CD1c-positive myeloid dendritic cell (primary cell): ENCODE measurements at regions not wholly inside any gene's neighbourhood (a gene's known extent, or its start where the extent isn't known, plus 50 kb on each side); places are given as distances from the start of the nearest gene placed in this dataset.
A peak's percentile ranks its signal among the peaks of the same experiment; 100 is the strongest.

Source experiments
- DNase-seq: peaks from one replicate; pipeline ENCODE4 v3.0.0-alpha.2; 2016; ENCODE audit errors: extremely low spot score

DNA sequence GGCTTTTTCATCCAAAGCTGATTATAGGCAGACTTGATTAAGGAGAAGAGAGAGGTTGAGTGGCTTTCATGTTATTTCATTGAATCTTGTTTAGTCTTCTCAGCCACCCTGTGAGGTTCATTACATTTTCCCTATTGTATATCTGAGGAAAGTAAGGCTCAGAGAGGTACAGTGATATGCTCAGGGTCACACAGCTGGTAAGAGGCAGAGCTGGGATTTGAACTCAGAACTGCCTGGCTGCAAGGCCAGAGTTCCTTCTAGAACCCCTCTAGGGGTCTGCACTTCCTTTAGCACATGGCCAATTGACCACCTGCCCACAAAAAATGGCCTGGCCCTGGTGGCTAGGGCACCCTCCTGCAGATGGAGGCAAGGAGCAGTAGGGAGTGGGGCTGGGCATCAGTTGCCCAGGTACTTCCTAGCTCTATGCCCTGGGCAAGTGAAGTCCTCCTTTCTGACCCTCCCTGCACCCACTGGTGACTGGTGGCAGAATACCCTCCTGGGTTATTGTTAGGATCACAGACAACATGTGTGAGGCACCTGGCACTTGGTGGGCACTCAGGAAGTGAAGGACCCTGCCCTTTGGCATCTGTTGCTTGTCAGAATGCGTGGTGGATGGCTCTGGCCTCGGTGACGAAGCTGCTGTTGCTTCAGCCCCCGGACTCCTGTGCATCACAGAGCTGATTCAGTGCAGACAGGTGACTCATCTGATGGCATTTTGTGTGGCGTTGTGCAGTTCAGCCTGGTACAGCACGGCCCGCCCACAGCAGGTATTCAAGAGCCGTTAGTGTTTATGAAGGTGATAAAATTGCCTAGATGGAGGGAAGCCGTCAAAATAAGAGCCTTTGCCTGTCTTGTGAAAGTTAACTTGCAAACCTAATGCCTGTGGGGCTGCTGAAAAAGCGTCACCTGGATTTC is 115.8 kb downstream of the SLC25A47 start:
- no peak for DNase-seq

GRCh38 chr14:100439781-100440180 is 116.6 kb downstream of the SLC25A47 start:
- no peak for DNase-seq

GRCh38 chr14:100440207-100440631 is 117.1 kb downstream of the SLC25A47 start:
- DNase-seq, result peak; percentile 32

DNA sequence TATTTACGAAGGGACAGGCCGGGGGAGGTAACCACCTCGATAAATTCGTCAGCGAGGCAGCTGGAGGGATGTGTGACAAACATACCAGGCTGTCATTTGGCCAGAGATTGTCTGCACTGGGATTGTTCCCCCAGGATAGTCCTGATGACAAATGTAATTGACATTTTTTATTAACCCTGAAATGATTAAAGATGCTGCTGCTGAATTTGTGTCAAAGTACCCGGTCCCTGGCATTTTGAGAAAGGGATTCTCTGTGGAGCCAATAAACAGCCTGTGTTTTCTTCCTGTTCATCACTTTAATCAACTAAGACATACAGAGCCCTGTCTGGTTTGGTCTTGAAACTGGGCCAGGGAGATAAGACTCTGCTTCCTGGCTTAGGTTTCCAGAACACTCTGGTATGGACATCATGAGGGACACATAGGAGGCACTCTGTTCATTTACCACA is 117.6 kb downstream of the SLC25A47 start:
- no peak for DNase-seq

DNA sequence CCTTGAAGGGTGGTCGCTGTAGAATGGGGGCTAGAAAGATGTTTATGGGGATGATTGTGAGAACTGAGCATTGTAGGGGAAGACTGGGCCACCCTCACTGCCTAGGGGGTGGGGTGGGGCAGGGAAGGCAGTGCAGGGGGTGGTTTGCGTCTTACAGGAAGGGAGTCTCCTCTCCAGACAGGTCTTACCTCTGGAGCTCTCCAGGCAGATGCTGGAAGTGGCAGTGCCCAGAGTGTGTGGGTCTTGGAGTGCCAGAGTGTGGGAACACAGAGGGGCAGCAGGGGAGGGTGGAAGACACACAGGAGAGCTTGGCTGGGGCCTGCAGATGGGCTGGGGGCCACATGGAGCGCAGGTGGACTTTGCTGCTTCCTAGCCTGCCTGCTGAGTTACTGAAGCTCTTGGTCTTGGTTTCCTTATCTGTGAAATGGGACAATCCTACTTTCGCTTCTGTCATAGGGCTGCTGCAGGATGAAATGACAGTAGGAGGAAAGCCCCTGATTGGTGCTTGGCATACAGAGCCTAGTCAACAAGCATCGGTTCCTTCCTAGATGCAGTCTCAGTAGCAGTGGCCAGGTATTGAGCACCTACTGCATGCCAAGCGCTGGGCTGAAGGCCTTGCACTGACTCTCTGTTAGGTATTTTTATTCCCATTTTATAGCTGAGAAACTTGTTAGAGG is 118.3 kb downstream of the SLC25A47 start:
- no peak for DNase-seq

- DNase-seq, result no peak
These were observed 118.9 kb downstream of the SLC25A47 start for GRCh38 chr14:100442036-100442435.

DNA sequence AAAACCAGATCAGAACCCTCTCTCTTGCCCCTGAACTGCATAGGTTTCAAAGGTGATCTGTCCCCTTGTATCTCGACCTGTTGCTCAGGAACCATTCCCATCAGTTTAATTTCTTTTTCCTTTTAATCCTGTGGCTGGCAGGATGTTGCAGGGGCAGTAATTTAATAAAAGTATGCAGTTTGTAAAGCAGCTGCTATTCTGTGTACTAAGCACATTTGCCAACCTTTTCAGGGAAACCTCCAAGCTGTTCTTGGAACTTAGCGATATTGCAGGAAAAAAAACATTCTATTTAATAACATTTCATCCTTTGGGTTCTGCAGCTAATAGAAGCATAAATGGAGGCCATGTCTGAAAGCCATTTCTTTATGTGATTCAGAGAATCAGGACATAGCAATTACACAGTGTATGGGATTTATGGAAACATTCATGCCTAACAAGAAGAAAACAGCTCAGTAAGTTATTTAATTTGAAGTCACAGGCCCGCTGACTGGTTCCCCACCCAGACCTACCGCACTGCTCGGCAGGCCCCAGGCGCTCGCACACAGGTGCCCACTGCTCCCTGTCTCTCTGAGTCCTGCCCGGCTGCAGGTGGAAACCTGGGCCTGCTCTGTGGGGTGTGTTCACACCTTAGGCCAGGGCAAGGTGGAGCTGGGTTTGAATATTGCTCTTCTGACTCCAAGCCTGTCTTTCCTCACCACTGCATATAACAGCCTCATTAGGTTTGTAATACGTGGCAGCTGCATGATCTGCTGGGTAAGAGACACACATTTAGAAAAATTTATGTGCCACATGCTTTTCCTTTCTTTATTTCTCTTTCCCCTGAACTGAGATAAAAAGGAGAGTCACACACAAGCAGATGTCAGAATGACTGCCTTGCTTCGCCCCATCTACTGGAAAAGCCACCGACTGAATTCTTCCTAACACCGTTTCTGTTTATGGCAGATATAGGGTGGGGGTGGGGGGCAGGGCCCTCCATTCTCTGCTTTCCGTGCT is 119.7 kb downstream of the SLC25A47 start:
- DNase-seq, result no peak

- DNase-seq, result no peak
These were observed 120.5 kb downstream of the SLC25A47 start for GRCh38 chr14:100443603-100444002.

GRCh38 chr14:100445436-100446088 is 122.4 kb downstream of the SLC25A47 start:
- DNase-seq, result no peak

GRCh38 chr14:100446572-100446971 is 123.4 kb downstream of the SLC25A47 start:
- no peak for DNase-seq

DNA sequence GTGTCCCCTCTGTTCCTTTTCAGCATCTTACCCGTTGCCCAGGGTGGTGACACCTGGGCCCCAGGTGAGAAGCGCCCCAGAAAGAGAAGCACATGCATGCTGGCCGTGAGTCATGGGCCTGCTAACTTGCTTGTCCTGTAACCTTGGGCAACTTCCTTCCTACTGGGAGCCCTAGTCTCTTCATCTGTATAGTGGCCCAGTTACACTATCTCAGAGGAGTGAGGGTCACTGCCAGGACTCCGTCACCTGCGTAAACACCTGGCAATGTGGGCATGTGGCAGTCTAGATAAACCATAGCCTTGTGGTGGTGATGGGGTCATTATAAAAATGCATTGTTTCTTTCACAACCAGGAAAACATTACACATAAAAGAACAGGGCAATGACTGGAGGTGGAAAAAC is 125.2 kb downstream of the SLC25A47 start:
- no peak for DNase-seq

DNA sequence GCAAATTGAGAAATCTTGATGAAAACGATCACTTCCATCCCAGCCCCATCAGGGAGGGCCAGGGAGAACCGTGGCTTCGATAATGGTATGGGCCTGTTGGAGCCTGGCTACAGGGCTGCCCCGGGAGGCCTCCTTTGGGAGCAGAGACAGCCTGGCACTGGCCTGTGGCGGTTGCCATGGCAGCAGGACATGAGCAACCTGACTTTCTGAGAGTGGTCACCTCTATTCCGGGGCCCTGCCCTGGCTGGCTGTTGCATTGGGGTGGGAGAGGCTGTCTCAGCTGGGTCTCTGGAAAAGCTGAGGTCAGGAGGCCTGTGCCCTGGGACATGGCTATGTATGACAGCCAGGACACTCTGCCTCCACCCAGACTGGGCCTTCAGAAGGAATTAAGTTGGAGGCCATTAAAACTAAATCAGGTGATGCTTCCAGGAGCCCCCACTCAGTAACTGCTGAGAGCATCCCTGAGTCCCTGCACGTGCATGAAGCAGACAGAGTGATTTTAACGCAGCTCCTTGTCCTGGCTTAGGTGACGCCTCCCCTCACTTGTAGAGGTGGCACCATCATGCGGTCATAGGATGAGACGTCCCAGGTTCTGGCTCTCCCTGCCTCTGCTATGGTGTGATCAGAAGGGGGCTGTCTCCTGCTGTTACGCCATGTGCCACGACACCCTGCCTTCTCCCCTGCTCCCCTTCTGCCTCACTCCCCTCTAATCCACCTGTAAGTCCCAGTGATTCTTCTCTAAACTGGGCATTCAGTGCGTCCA is 126.3 kb downstream of the SLC25A47 start:
- DNase-seq, result no peak

DNA sequence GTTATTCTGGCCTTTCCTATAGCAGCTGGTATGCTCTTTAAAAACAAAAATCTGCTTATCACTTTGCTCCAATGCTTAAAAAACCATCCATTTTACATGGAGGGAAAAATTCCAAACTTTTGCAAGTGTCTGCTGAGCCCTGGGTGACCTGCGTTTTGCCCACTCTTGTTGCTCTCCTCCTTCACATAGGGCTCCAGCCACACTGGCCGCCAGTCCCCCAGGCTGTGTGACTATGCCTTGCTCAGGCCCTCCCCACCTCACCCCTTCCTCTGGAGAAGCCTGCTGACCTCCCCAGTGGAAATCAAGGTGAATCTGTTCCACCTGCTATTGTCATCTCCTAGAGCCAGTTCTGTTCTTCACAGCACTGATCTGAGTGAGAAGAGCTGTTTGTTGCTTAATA is 126.9 kb downstream of the SLC25A47 start:
- DNase-seq, result no peak

- DNase-seq, result no peak
These were observed 127.6 kb downstream of the SLC25A47 start for GRCh38 chr14:100450736-100451135.

DNA sequence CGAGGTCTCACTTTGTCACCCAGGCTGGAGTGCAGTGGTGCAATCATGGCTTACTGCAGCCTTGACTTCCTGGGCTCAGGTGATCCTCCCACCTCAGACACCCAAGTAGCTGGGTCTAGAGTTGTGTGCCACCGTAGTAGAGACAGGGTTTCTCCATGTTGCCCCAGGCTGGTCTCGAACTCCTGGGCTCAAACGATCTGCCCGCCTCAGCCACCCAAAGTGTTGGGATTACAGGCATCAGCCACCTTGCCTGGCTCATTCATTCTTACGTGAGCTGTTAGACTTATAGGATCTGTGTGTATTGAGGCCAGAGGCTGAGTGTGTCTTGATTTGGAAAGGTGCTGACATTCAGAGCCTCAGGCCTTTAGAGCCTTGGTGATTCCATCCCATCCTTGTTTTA is 128.1 kb downstream of the SLC25A47 start:
- no peak for DNase-seq

DNA sequence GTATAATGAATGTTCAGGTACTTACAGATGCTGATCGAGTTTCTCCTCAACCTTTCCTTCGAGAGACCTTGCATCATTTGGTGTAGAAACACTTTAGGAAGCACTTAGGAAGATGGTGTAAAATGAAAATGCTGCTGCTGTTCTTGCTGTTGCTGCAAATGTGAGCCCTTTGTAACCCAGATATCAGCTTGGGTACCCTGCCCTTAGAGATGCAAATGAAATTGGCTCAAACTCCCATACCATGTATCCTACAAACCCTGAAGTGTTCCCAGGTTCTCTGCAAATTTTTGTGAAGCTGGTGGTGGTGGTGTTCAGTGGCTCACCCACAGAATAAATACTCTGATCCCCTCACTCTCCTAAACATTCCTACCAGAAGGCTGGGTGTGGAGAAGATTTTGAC is 130.8 kb downstream of the SLC25A47 start:
- no peak for DNase-seq

DNA sequence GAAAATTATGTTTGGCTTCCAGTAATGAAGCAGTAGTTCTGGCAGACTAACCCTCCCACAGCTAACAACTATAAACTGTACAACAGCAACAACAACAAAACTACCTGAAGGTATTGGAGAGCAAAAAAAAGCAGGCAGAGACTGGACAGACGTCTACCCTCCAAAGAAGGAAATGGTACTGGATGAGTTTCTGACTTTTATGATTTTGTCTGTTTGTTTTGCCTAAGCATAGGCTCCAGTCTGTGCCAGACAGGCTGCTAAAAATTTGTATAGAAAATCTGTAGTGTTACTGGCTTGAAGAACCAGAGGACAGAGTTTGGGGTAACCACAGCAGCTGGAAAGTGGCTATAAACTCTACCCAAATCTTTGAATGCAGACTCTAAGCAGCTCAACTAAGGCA is 131.3 kb downstream of the SLC25A47 start:
- DNase-seq, result no peak

- no peak for DNase-seq
These were observed 123.3 kb downstream of the BEGAIN start for GRCh38 chr14:100463937-100464336.

- no peak for DNase-seq
These were observed 120.9 kb downstream of the BEGAIN start for GRCh38 chr14:100466111-100466856.
